ENCODE measurements at regions not wholly inside any gene's neighbourhood (a gene's known extent, or its start where the extent isn't known, plus 50 kb on each side); places are given as distances from the start of the nearest gene placed in this dataset.
"Not testable (repeated sequence)": the region's sequence is repeated elsewhere in the genome, so short reads cannot be mapped to it uniquely, and the experiment has no call there.

- ChIA-PET POLR2A (no interaction called here), CTCF (interaction anchor here (1.2 to 2.2 kb wide), 3 partner anchors 10 to 360 kb away, joined by 3 to 5 read pairs (median 3); no protein-coding TSS in a partner anchor)
- no peak overlapping the region for H2AFZ ChIP-seq (ENCODE audit: low read depth)
- TF ChIP-seq EP300 (IDR thresholded peaks at IDR 0.05; ENCODE audit: borderline replicate concordance in 1 of 2, low read depth in 1 of 2, low read length in 1 of 2): peak in 1 of 2 experiments; percentile 77; a peak in 2 of 4 replicates
- no peak for TF ChIP-seq CHD2 (IDR thresholded peaks at IDR 0.05; ENCODE audit: low read length, partially characterized antibody)
- TF ChIP-seq MEF2A (IDR thresholded peaks at IDR 0.05; ENCODE audit: borderline replicate concordance, low read depth): peak; percentile 76; the same call in 1 of the 2 replicates
- TF ChIP-seq PBX3 (IDR thresholded peaks at IDR 0.05): peak; percentile 83
- peak; percentile 25; the same call in 1 of the 2 replicates for TF ChIP-seq POLR2AphosphoS5 (IDR thresholded peaks at IDR 0.05; ENCODE audit: low read depth, low read length)
- peak; percentile 71; the same call in 1 of the 2 replicates for TF ChIP-seq NFIC (IDR thresholded peaks at IDR 0.05; ENCODE audit: borderline replicate concordance)
- peak; percentile 71; the same call in 1 of the 2 replicates for TF ChIP-seq TEAD4 (IDR thresholded peaks at IDR 0.05; ENCODE audit: borderline replicate concordance, insufficient read depth)
- no peak for TF ChIP-seq USF2 (IDR thresholded peaks at IDR 0.05; ENCODE audit: borderline replicate concordance, low read depth, low read length)
- peak; percentile 19; the same call in 1 of the 2 replicates for TF ChIP-seq RXRA (IDR thresholded peaks at IDR 0.05; ENCODE audit: borderline replicate concordance, low read depth)
- no peak for TF ChIP-seq RFX5 (IDR thresholded peaks at IDR 0.05; ENCODE audit: low read length)
- TF ChIP-seq TCF12 (IDR thresholded peaks at IDR 0.05): peak; percentile 85
- TF ChIP-seq SMC3 (IDR thresholded peaks at IDR 0.05; ENCODE audit: low read depth, low read length): no peak
- TF ChIP-seq JUND (IDR thresholded peaks at IDR 0.05): peak; percentile 68
- H3K4me3 ChIP-seq (ENCODE audit: low read depth in 2 of 2, low read length in 1 of 2): no peak overlapping the region
- H3K27me3 ChIP-seq (ENCODE audit: insufficient read depth): no peaks in the 10 kb centered on the region
- no peaks in the 10 kb centered on the region for H3K9me3 ChIP-seq
- no peaks in the 10 kb centered on the region for H3K9me2 ChIP-seq
- WGBS (ENCODE audit: low lambda C conversion rate): 0% methylated on average over 1 of the region's 1 CpG
- H4K20me1 ChIP-seq (ENCODE audit: insufficient read depth): no peaks in the 10 kb centered on the region
- H3K4me1 ChIP-seq (ENCODE audit: control insufficient read depth in 1 of 2, insufficient read depth in 2 of 2, low read depth in 1 of 2, low read length in 1 of 2): peaks cover 8 to 30% of the 10 kb centered on the region in 2 experiments
- H3K27ac ChIP-seq (ENCODE audit: low read depth in 2 of 2, low read length in 1 of 2): peak overlapping the region in 1 of 2 experiments; percentile 78; a peak in 2 of 4 replicates
- H3K9ac ChIP-seq: 0 out of 2 replicates have a peak overlapping the region, but pooled peaks have one; percentile 7
- peaks cover 16% of the 10 kb centered on the region for H3F3A ChIP-seq (replicated peaks; ENCODE audit: insufficient read depth)
- H3K79me2 ChIP-seq (ENCODE audit: insufficient read depth): no peaks in the 10 kb centered on the region
- peak overlapping the region; percentile 17; the same call in 1 of the 2 replicates for H3K4me2 ChIP-seq
- H3K36me3 ChIP-seq (replicated peaks in 1 of 2; ENCODE audit: control insufficient read depth in 1 of 2, insufficient read depth in 2 of 2, low read length in 1 of 2): no peaks in the 10 kb centered on the region
- DNase-seq: no peak
Measured at GRCh38 chr12:67716817-67717216, 68.3 kb downstream of the DYRK2 start.

GRCh38 chr12:67719303-67719702, 70.8 kb downstream of the DYRK2 start:
- H3K9me3 ChIP-seq; H3K4me3 ChIP-seq (ENCODE audit: low read depth in 2 of 2, low read length in 1 of 2); POLR2A ChIA-PET; H3K36me3 ChIP-seq (replicated peaks in 1 of 2; ENCODE audit: control insufficient read depth in 1 of 2, insufficient read depth in 2 of 2, low read length in 1 of 2); H3K27ac ChIP-seq (ENCODE audit: low read depth in 2 of 2, low read length in 1 of 2); H3K4me2 ChIP-seq; H2AFZ ChIP-seq (ENCODE audit: low read depth); H3K9ac ChIP-seq; DNase-seq; H3K79me2 ChIP-seq (ENCODE audit: insufficient read depth); H3K27me3 ChIP-seq (ENCODE audit: insufficient read depth); H3K9me2 ChIP-seq; H4K20me1 ChIP-seq (ENCODE audit: insufficient read depth): not testable (repeated sequence)
- CTCF ChIA-PET: interaction anchor here (2.0 to 3.5 kb wide), 2 partner anchors 39 to 224 kb away, joined by 4 to 8 read pairs; no protein-coding TSS in a partner anchor
- 85% methylated on average over 4 of the region's 30 CpGs for WGBS (ENCODE audit: low lambda C conversion rate)
- H3F3A ChIP-seq (replicated peaks; ENCODE audit: insufficient read depth): peaks cover 16% of the 10 kb centered on the region
- H3K4me1 ChIP-seq (ENCODE audit: control insufficient read depth in 1 of 2, insufficient read depth in 2 of 2, low read depth in 1 of 2, low read length in 1 of 2): peaks cover 8 to 21% of the 10 kb centered on the region in 2 experiments

Data from SK-N-SH (cell line).